ENCODE measurements at regions not wholly inside any gene's neighbourhood (a gene's known extent, or its start where the extent isn't known, plus 50 kb on each side); places are given as distances from the start of the nearest gene placed in this dataset.

DNA sequence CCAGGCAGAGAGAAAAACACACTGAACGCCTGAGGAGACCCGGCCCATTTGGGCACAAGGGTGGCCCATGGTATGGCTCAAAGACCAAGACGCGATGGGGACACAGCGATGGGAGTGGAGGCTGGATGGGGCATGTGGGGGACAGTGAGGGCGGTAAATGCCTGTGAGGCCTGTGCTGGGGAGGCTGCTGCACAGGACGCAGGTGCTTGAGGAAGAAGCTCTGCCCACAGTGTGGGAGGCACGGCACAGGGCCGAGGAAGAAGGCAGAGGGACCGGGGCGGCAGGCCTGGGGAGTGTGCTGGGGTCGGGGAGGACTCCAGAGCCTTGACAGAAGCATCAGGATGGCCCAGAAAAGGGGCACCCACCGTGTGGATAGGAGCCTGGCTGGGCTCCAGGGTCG lies 75.9 kb upstream of the WNT11 start:
- ChIA-PET POLR2A (no interaction called here), CTCF (no interaction called here)
- Mint-ChIP-seq H3K27ac (no peak overlapping the region), H3K9me3 (no peaks in the 10 kb centered on the region), H3K4me1 (ENCODE audit: low read depth) (peaks cover 3% of the 10 kb centered on the region), H3K36me3 (no peaks in the 10 kb centered on the region), H3K4me3 (no peak overlapping the region), H3K27me3 (no peaks in the 10 kb centered on the region)
- no peak for DNase-seq
- intact Hi-C loops (cut with micrococcal nuclease) = no loop called here

DNA sequence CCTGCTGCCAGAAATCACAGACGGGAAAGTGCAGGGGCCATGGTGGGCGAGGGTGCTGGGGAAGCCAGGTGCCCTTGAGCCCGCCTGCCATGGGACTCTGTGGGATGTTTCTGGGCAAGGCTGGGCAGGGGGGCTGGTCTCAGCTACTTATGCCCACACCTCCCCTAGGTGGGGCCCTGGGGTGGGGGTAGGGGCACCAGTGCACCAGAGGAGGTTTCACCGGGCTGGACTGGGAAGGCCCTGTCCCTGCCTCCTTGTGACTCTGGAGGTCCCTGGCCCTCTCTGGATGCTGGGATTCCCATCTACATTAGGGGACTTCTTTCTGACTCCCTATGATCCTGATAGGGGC lies 75.2 kb upstream of the WNT11 start:
- no peaks in the 10 kb centered on the region for H3K4me1 Mint-ChIP-seq (ENCODE audit: low read depth)
- no peaks in the 10 kb centered on the region for H3K27me3 Mint-ChIP-seq
- H3K4me3 Mint-ChIP-seq = no peak overlapping the region
- intact Hi-C loops (cut with micrococcal nuclease) = no loop called here
- CTCF ChIA-PET = no interaction called here
- H3K9me3 Mint-ChIP-seq = no peaks in the 10 kb centered on the region
- POLR2A ChIA-PET = no interaction called here
- H3K36me3 Mint-ChIP-seq = no peaks in the 10 kb centered on the region
- no peak overlapping the region for H3K27ac Mint-ChIP-seq
- DNase-seq = no peak

DNA sequence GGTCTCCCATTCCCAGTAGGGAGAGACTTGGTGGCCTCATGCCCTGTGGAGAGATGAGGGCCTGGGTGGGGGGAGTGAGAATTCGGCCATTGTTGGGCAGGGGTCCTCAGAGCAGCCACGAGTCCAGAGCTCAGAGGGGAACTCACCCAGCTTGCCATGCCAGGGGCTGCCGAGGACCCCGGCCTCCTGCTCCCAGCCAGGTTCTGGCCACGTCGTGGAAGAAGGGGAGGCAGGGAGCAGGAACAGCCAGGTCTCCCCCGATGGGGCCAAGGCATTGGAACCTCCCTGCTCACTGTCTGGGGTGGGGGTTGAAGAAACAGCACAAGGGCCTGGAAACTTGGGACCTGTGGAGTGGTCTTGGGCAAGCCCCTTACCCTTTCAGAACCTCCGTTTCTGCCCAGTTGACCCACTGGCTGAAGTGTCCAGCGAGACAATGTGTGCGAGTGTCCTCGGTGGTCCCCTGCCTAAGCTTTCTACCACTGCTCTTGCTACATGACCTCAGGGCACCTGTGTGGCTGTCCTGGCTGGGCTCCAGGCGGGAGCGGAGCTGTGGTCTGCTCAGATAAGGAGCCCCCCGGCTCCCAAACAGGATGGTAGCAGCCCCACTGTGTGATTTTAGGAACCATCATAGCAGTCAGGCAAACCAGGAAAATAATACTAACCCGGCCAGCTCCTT lies 74.7 kb upstream of the WNT11 start:
- ChIA-PET CTCF (no interaction called here), POLR2A (no interaction called here)
- Mint-ChIP-seq H3K4me3 (no peak overlapping the region), H3K36me3 (no peaks in the 10 kb centered on the region), H3K27me3 (no peaks in the 10 kb centered on the region), H3K27ac (no peak overlapping the region), H3K4me1 (ENCODE audit: low read depth) (no peaks in the 10 kb centered on the region), H3K9me3 (no peaks in the 10 kb centered on the region)
- no peak for DNase-seq
- intact Hi-C loops (cut with micrococcal nuclease) = no loop called here

DNA sequence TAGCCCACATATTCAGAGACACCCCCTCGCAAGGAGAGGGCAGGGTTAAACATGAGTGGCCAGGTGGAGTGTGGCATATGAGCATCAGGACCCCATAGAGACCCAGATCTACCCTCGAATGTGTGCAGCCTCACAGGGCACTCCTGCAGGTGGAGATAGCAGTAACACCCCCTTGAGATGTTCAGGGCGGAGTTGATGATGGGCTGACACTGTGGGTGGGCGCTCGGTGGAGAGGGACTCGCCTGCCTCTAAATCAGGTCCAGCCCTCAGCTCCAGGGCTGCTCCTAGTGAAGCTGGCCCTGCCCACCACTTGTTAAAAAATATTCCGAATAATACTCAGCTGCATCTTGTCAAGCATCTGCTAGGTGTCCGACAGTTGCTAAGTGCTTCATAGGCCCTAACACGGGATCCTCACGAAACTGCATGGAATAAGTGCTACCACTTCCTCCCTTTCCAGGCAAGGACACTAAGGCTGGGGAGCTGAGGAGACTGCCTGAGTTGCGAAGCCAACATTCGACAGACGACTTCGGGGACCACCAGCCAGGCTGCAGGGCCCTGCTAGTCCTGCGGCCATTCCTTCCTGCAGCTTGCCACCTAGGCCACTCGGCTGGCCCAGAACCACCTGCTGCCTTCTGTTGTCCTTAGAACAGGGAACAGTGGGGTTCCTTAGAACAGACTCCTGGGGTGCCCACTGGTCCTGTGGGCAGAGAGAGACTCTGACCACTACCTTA lies 74.0 kb upstream of the WNT11 start:
- no peaks in the 10 kb centered on the region for H3K27me3 Mint-ChIP-seq
- no peaks in the 10 kb centered on the region for H3K9me3 Mint-ChIP-seq
- no peaks in the 10 kb centered on the region for H3K36me3 Mint-ChIP-seq
- H3K4me3 Mint-ChIP-seq = no peak overlapping the region
- H3K27ac Mint-ChIP-seq = no peak overlapping the region
- CTCF ChIA-PET = no interaction called here
- intact Hi-C loops (cut with micrococcal nuclease) = no loop called here
- no peak for DNase-seq
- no peaks in the 10 kb centered on the region for H3K4me1 Mint-ChIP-seq (ENCODE audit: low read depth)
- POLR2A ChIA-PET = no interaction called here

DNA sequence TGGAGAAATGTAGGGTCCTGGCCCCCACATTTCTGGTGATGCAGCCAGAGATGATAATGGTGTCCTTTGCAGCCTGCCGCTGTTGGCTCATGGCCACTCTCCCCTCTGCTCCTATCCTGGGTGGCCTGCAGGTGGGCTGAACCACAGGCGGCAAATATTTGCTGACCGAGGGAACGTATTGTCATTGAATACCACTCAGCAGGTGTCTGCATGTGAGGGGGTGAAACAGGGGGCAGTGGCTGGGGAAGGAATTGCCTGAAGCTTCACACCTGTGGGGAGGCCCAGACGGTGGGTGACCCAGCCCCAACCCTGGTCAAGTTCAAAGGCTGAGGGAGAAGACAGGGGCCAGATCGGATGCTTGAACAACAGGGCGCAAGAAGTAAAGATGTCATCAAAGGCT lies 73.3 kb upstream of the WNT11 start:
- Mint-ChIP-seq H3K4me3 (no peak overlapping the region), H3K9me3 (no peaks in the 10 kb centered on the region), H3K27me3 (no peaks in the 10 kb centered on the region), H3K27ac (no peak overlapping the region), H3K4me1 (ENCODE audit: low read depth) (no peaks in the 10 kb centered on the region), H3K36me3 (no peaks in the 10 kb centered on the region)
- ChIA-PET CTCF (no interaction called here), POLR2A (no interaction called here)
- no peak for DNase-seq
- intact Hi-C loops (cut with micrococcal nuclease) = no loop called here

DNA sequence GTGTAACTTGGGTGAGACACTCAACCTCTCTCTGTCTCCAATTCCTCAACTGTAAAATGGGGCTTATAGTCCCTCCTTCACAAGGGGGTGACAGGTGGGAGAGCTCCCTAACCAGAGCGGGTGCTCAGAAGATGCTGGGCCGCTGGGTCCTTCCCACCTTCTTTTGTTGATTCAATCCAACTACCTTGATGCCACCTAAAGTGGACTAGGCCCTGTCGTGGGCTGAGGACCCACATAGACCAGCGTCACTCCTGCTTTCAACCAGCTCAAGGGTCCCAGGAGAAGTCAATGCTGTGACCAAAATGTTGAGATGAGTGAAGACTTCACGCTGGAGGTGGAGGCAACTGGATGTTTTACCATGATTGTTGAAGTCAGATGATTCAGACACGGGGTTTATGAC lies 72.7 kb upstream of the WNT11 start:
- H3K4me3 Mint-ChIP-seq = no peak overlapping the region
- no peaks in the 10 kb centered on the region for H3K36me3 Mint-ChIP-seq
- ChIA-PET POLR2A (no interaction called here), CTCF (no interaction called here)
- intact Hi-C loops (cut with micrococcal nuclease) = no loop called here
- no peaks in the 10 kb centered on the region for H3K27me3 Mint-ChIP-seq
- H3K27ac Mint-ChIP-seq = no peak overlapping the region
- H3K4me1 Mint-ChIP-seq (ENCODE audit: low read depth) = no peaks in the 10 kb centered on the region
- no peaks in the 10 kb centered on the region for H3K9me3 Mint-ChIP-seq
- DNase-seq = no peak

DNA sequence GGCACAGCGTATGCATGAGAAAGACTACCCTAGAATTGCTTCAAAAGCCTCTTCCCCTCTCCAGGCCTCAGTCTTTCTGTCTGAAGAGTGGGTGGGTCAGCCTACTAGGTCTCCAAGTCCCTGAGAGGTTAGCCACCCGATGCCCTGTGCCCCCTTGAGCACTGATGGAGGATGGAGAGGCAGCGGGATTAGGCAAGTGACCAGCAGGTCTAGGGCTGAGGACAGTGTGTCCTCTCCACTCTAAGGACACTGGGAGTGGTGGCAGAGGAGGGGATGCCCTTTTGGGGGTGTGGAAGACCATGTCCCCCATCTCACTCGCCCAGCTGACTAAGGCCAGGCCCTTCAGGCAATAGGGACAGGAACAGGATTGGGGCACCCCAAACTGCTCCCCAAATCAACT lies 72.2 kb upstream of the WNT11 start:
- ChIA-PET CTCF (no interaction called here), POLR2A (no interaction called here)
- Mint-ChIP-seq H3K9me3 (no peaks in the 10 kb centered on the region), H3K27ac (no peak overlapping the region), H3K36me3 (no peaks in the 10 kb centered on the region), H3K27me3 (no peaks in the 10 kb centered on the region), H3K4me3 (no peak overlapping the region), H3K4me1 (ENCODE audit: low read depth) (no peaks in the 10 kb centered on the region)
- intact Hi-C loops (cut with micrococcal nuclease) = no loop called here
- DNase-seq = no peak

DNA sequence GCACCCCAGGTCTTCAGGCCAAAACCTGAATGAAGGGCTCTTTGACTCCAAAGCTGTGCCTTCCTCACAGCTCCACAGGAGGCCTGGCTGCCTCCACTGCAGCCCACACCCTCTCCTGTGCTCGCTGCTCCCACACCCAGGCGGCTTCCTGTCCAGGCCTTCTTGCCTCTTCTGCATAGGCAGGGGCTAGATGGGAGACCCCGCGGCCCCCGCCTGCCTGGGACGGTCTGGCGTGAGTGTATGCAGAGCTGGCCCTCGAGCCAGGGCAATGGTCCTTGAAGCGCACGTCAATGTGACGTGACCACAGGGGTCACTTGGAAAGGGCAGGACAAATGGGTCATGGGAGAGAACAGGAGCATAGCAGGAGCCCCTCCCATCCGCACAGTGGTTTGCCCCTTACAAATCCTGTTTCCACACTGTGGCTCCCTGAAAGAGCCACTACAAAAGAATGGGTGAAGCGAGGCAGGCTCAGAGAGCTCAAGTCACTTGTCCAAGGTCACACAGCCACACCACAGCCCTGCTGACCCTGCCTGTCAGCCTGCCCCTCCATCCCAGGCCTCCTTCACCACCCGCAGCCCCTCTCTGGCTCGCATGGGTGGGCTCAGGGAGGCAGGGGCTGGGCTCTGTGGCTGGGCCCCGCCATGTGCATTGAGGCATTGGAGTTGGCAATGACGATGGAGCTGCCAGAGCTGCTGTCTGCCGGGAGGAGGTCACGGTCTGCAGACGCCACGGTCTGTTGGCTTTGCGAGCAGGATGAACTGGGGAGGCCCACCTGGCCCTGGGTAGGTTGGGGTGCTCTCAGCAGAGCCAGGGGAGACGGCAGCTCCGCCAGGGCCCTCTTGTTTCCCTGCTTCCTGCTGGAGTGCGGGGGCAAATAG lies 71.2 kb upstream of the WNT11 start:
- CTCF ChIA-PET = no interaction called here
- intact Hi-C loops (cut with micrococcal nuclease) = no loop called here
- no peak overlapping the region for H3K27ac Mint-ChIP-seq

DNA sequence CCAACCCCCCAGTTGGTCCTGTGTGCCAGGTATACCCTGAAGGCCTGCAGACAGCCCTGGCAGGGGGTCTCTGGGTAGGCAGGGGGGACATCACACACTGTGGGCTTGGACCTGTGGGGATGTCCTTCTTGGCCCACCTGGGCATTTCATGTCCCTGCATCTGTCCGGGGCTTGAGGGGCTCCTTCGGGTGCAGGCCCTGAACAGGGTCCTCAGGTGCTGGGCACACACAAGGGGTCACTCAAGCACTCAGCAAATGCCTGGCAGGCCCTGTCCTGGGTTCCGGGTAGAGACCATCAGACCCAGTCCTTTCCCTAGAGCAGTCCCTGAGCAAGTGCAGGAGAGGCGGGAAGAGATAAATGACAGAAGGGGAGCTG lies 70.5 kb upstream of the WNT11 start:
- no peaks in the 10 kb centered on the region for H3K9me3 Mint-ChIP-seq
- H3K27me3 Mint-ChIP-seq = no peaks in the 10 kb centered on the region
- ChIA-PET POLR2A (no interaction called here), CTCF (no interaction called here)
- no peak overlapping the region for H3K4me3 Mint-ChIP-seq
- DNase-seq = no peak
- H3K4me1 Mint-ChIP-seq (ENCODE audit: low read depth) = no peaks in the 10 kb centered on the region
- H3K36me3 Mint-ChIP-seq = no peaks in the 10 kb centered on the region
- intact Hi-C loops (cut with micrococcal nuclease) = no loop called here
- no peak overlapping the region for H3K27ac Mint-ChIP-seq

More for the DNA sequence above, 71.2 kb upstream of the WNT11 start:
- POLR2A ChIA-PET = no interaction called here
- Mint-ChIP-seq H3K36me3 (no peaks in the 10 kb centered on the region), H3K27me3 (no peaks in the 10 kb centered on the region), H3K4me3 (no peak overlapping the region), H3K9me3 (no peaks in the 10 kb centered on the region), H3K4me1 (ENCODE audit: low read depth) (no peaks in the 10 kb centered on the region)
- DNase-seq = no peak

DNA sequence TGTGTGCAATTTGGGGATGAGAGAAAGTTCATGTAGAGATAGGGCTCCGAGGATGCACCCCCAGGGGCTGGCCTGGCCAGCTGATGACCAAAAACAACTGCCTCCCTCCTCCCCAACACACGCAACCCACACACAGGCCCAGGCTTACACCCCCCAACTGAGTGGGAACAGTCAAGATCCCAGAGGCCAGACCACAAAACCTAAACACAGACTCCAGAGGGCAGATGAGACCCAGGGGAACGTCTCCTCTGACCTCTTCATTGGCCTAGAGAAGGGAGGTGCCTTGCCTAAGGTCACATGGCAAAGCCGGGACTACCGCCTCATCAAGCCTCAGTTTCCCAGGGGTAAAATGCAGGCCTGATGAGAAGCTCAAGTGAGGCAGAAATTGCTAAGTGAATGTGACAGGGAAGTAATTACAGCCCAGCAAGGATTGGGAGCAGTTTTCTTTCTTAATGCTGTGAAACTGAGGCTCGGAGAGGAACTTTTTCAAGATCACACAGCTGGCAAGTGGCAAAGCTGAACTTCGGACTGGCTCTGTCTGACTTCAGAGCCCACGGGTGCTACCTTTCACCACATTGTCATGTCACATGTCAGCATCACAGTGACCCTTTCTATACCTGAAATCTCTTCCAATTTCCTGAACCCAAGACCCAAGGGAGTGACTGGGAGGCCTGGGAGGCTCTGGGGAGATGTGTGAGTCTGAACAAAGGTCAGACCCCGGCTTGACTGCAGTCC lies 69.9 kb upstream of the WNT11 start:
- POLR2A ChIA-PET = no interaction called here
- no peaks in the 10 kb centered on the region for H3K27me3 Mint-ChIP-seq
- no peak overlapping the region for H3K4me3 Mint-ChIP-seq
- intact Hi-C loops (cut with micrococcal nuclease) = no loop called here
- CTCF ChIA-PET = no interaction called here
- H3K9me3 Mint-ChIP-seq = no peaks in the 10 kb centered on the region
- H3K27ac Mint-ChIP-seq = no peak overlapping the region
- no peak for DNase-seq
- no peaks in the 10 kb centered on the region for H3K4me1 Mint-ChIP-seq (ENCODE audit: low read depth)
- no peaks in the 10 kb centered on the region for H3K36me3 Mint-ChIP-seq

DNA sequence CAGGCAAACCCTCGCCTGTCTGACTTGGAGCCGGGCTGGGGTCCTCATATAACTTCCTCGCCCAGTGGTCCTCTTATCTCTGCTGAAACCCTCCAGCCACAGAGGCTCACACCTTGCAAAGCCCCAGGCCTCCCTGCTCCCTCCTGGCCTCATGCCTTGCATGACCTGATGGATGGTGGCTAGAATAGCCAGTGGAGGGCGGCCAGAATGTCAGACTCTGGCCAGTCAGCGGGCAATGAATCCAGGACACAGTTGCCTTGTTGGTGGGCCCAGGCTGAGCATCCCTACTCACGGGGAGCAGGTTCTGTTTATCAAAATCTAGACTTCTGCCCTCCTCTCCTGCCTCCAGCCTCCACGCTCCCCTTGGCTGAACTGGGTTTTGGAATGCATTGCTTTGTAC lies 69.1 kb upstream of the WNT11 start:
- no peak for DNase-seq
- intact Hi-C loops (cut with micrococcal nuclease) = no loop called here
- no peaks in the 10 kb centered on the region for H3K4me1 Mint-ChIP-seq (ENCODE audit: low read depth)
- no peaks in the 10 kb centered on the region for H3K9me3 Mint-ChIP-seq
- H3K27ac Mint-ChIP-seq = no peak overlapping the region
- H3K27me3 Mint-ChIP-seq = no peaks in the 10 kb centered on the region
- no peaks in the 10 kb centered on the region for H3K36me3 Mint-ChIP-seq
- CTCF ChIA-PET = no interaction called here
- POLR2A ChIA-PET = no interaction called here
- H3K4me3 Mint-ChIP-seq = no peak overlapping the region

DNA sequence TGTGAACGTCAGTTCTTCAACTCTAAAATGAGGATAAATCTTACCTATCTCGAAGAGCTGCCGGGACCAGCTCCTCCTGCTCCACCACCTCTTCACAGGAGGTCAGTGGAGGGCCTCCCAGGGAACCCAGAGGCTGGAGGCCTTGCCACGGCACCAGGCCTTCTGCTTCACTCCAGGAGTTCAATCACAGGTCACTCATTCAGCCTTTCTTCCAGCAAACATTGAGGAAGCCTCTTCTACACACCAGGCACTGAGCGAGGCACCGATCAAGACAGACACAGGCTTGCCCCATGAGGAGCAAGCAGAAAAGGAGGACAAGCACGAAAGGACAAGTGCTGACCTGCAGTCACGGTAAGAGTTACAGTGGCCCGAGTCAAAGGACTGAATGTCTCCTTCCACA lies 64.8 kb upstream of the WNT11 start:
- ChIA-PET POLR2A (no interaction called here), CTCF (interaction anchor here (1.8 to 2.0 kb wide), 2 partner anchors 48 to 62 kb away, joined by 5 read pairs; no protein-coding TSS in a partner anchor)
- no peak for DNase-seq
- Mint-ChIP-seq H3K4me3 (no peak overlapping the region), H3K27me3 (peaks cover 2% of the 10 kb centered on the region), H3K9me3 (no peaks in the 10 kb centered on the region), H3K4me1 (ENCODE audit: low read depth) (no peaks in the 10 kb centered on the region), H3K36me3 (no peaks in the 10 kb centered on the region), H3K27ac (no peak overlapping the region)
- intact Hi-C loops (cut with micrococcal nuclease) = no loop called here
